DND-41 (cell line): ENCODE measurements at regions not wholly inside any gene's neighbourhood (a gene's known extent, or its start where the extent isn't known, plus 50 kb on each side); places are given as distances from the start of the nearest gene placed in this dataset.

ENCODE experiments used
- EZH2 ChIP-seq: IDR thresholded peaks from 3 replicates; pipeline ENCODE4 v1.6.1; 2012; ENCODE audit warnings: borderline replicate concordance, low read depth, mild to moderate bottlenecking, moderate library complexity, low read length, inconsistent platforms; ENCODE audit not compliant: severe bottlenecking
- TF ChIP-seq, protein P1 (sequence below): IDR thresholded peaks from 2 replicates; pipeline ENCODE4 v1.5.1; 2012; ENCODE audit warnings: borderline replicate concordance, low read length, moderate library complexity, mild to moderate bottlenecking; ENCODE audit not compliant: poor library complexity, severe bottlenecking; ENCODE audit errors: extremely low read depth

DNA sequence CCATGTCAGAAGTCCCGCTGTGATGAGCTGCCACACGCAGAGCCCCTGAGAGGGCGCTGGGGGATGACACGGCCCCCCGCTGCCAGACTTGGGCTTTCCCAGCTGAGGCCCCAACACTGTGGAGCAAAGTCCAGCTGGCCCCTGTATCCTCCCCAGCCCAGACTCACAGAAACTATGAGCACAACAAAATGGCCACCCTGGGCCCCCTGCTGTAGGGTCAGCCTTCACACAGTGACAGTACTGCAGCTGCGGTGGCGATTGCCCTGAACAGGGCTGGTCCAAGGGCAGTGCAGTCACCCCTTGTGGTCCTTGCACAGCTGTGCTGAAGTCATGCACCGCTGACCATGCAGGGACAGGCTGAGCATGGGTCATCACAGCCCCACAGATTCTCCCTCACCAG lies 78.2 kb upstream of the CST7 start:
- TF ChIP-seq, protein P1, sequence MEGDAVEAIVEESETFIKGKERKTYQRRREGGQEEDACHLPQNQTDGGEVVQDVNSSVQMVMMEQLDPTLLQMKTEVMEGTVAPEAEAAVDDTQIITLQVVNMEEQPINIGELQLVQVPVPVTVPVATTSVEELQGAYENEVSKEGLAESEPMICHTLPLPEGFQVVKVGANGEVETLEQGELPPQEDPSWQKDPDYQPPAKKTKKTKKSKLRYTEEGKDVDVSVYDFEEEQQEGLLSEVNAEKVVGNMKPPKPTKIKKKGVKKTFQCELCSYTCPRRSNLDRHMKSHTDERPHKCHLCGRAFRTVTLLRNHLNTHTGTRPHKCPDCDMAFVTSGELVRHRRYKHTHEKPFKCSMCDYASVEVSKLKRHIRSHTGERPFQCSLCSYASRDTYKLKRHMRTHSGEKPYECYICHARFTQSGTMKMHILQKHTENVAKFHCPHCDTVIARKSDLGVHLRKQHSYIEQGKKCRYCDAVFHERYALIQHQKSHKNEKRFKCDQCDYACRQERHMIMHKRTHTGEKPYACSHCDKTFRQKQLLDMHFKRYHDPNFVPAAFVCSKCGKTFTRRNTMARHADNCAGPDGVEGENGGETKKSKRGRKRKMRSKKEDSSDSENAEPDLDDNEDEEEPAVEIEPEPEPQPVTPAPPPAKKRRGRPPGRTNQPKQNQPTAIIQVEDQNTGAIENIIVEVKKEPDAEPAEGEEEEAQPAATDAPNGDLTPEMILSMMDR, result no peak
- no peak for TF ChIP-seq EZH2
